ENCODE measurements at regions not wholly inside any gene's neighbourhood (a gene's known extent, or its start where the extent isn't known, plus 50 kb on each side); places are given as distances from the start of the nearest gene placed in this dataset.

- H3K27ac ChIP-seq, result no peak overlapping the region
- TF ChIP-seq, protein P1, sequence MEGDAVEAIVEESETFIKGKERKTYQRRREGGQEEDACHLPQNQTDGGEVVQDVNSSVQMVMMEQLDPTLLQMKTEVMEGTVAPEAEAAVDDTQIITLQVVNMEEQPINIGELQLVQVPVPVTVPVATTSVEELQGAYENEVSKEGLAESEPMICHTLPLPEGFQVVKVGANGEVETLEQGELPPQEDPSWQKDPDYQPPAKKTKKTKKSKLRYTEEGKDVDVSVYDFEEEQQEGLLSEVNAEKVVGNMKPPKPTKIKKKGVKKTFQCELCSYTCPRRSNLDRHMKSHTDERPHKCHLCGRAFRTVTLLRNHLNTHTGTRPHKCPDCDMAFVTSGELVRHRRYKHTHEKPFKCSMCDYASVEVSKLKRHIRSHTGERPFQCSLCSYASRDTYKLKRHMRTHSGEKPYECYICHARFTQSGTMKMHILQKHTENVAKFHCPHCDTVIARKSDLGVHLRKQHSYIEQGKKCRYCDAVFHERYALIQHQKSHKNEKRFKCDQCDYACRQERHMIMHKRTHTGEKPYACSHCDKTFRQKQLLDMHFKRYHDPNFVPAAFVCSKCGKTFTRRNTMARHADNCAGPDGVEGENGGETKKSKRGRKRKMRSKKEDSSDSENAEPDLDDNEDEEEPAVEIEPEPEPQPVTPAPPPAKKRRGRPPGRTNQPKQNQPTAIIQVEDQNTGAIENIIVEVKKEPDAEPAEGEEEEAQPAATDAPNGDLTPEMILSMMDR (conservative IDR thresholded peaks at IDR 0.05), result no peak
Observed at GRCh38 chr21:38139380-38140168, 117.2 kb upstream of the KCNJ15 start.

GRCh38 chr21:38140207-38140903 lies 116.4 kb upstream of the KCNJ15 start:
- H3K27ac ChIP-seq, result no peak overlapping the region
- TF ChIP-seq, protein P1 (conservative IDR thresholded peaks at IDR 0.05), result no peak

DNA sequence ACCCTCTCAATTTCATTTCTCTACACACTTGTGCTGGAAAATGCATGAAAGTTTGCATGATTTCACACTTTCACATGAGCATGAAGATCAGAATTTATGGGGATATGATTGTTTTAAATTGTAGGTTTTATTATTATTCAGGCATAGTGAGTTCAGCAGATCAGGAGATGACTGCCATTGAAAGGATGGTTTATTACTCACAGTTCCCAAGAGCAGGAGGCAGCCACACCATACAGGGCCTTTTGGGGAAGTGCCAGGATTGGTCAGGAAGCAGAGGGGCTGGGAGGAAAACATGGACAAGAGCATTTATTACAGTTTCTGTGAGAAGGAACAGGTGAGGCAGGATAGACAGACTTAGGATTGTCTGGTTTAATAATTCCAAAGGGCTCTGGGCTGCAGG lies 114.6 kb upstream of the KCNJ15 start:
- H3K27ac ChIP-seq, result no peak overlapping the region
- TF ChIP-seq, protein P1 (conservative IDR thresholded peaks at IDR 0.05), result no peak

GRCh38 chr21:38144193-38144592 lies 112.6 kb upstream of the KCNJ15 start:
- no peak overlapping the region for H3K27ac ChIP-seq
- TF ChIP-seq, protein P1 (conservative IDR thresholded peaks at IDR 0.05), result no peak

GRCh38 chr21:38145104-38145503 lies 111.7 kb upstream of the KCNJ15 start:
- H3K27ac ChIP-seq, result no peak overlapping the region
- TF ChIP-seq, protein P1 (conservative IDR thresholded peaks at IDR 0.05), result no peak

- H3K27ac ChIP-seq, result no peak overlapping the region
- TF ChIP-seq, protein P1 (conservative IDR thresholded peaks at IDR 0.05), result no peak
Observed at GRCh38 chr21:38147391-38147790, 109.4 kb upstream of the KCNJ15 start.

DNA sequence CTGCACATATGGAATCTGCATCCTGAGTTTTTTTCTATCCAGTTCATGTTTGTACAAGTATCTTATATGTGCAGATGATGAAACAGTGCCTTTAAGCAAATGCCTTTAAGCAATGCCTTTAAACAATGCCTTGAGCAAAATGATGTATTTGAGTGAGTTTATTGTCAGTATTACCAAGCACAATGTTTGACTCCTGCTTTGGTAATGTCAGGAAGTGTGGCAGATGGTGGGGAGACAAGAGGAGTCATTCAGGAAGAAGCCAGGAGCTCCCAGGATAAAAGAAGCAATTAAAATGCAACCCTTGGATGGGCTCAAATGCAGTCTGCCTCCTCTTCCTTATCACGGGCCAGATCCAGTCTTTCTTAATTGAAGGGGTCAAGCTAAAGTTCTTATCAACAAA lies 108.7 kb upstream of the KCNJ15 start:
- no peak overlapping the region for H3K27ac ChIP-seq
- TF ChIP-seq, protein P1 (conservative IDR thresholded peaks at IDR 0.05), result no peak
